ENCODE measurements at regions not wholly inside any gene's neighbourhood (a gene's known extent, or its start where the extent isn't known, plus 50 kb on each side); places are given as distances from the start of the nearest gene placed in this dataset.
A peak's percentile ranks its signal among the peaks of the same experiment; 100 is the strongest.

DNA sequence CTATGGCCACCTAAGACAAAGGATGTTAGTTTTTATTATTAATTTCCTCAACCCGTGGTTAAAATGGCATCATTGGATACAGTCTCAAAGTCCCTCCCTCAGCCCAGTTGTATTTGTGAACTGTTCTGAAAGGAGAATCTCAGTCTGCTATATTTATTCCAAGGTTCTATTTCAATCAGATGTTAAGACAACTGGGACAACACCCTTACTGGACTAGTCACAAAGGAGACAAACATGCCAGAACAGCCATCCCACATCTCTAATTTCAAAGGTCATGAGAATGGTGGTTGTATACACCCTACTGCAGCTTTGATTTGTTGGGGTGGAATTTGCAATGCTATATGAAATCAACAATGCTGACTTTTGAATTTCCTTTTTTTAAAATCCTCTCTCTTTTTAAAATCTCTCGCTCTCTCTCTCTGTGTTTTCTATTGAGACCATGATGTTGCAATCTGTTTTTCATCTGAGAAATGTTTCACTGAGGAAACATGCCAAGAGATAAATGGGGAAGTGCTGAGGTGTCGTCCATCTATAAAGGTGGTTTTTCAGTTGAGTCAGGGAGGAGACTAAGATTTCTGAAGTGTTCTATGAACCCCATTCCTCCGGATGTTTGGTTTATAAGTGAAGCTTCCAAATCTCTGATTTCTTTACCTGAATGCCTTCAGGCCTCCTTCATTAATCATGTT is 201.5 kb upstream of the GATB start:
- no peak for DNase-seq

DNA sequence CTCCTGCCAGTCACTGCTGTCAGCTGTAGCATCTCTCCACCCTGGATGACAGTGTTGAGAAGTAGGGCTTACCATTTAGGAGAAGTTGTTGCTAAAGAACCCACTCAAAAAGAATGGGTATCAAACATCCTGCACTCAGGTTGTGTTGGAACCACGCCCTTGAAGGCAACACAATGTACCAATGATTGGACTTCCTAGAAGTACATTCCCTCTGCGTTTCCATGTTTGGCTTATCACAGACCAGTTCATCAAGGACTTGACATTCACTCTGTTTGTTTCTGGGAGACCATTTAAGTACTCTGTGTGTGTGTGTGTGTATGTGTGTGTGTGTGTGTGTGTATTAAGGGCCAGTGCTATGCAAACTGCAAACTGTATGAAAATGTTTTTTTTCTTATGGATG is 200.6 kb upstream of the GATB start:
- no peak for DNase-seq

DNA sequence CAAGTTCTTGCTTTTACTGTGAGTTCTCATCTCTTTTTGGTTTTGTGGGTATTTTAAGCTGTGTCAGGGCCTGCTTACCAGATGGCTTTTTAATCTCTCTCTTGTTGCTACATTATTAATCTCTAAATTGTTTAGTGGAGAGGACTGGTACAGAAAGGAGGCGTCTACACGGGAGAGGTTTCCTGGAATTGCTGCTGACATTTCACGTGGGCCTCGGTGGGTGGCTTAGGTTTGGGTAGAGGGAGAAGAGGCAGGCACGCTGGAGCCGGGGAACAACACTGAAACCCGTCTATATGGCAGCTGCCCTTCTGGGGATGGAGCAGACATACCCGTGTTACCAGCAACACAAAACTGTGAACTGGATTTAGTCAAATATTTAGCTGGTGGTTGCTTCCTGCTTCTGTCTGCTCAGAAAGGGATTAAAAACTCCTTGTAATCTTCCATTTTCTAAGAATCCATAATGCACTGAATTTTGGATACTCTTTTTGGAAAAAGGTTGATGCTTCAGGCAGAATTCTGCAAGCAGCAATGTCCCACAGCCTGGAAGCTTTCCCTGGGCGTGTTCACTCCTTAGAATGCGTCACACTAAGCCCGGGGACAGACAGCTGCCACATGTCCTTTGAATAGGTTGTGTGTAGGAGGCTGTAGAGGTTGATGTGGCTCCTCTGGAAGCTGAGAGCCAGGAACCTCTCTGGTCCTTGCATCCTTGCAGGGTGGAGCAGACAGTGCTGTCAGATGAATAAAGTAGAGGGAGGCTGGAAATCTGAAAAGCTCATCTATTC is 199.8 kb upstream of the GATB start:
- DNase-seq, result no peak

DNA sequence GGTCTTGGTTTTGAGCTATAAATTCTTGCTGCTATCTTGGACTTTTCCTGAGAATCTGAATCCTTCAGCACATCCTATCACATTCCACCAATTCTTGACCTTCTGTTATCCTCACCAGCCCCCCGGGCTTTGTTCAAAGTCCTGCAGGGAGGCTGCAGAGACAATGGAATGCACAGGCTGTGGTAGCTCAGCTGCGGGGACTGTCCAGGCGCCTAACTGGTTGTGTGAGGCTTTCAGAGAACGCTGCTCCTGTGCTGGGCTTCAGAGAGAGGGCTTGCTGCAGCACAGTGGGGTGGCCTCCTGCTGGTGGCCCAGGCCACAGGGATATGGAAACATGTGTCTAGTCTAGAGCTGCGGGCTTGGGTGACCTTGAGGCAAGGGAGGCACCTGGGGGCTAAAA is 196.3 kb upstream of the GATB start:
- peak; percentile 64 for DNase-seq

DNA sequence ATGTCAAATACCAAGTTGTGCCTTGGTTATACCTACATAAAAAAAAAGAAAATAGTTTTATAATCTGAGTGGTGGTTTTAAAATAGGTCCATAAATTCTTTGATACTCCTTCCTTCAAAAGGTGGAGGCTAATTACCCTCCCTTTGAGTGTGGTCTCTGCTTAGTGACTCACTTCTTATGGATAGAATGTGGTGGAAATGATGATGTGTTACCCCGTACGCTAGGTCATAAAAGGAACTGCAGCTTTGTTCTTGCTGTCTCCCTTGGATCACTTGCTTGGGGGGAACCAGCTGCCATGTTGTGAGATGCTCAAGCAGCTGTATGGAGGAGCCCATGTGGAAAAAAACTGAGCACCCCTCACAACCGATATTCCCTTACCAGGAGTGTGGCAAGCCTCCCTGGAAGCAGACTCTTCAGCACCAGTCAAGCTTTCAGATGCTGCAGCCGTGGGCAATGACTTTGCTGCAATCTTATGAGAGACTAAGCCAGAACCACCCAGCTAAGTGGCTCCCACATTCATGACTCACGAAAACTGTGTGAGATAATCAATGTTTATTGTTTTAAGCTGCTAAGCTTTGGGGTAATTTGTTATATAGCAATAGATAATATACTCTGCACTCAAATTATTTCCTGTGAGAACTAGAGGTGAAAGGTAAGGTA is 195.0 kb upstream of the GATB start:
- DNase-seq, result no peak

DNA sequence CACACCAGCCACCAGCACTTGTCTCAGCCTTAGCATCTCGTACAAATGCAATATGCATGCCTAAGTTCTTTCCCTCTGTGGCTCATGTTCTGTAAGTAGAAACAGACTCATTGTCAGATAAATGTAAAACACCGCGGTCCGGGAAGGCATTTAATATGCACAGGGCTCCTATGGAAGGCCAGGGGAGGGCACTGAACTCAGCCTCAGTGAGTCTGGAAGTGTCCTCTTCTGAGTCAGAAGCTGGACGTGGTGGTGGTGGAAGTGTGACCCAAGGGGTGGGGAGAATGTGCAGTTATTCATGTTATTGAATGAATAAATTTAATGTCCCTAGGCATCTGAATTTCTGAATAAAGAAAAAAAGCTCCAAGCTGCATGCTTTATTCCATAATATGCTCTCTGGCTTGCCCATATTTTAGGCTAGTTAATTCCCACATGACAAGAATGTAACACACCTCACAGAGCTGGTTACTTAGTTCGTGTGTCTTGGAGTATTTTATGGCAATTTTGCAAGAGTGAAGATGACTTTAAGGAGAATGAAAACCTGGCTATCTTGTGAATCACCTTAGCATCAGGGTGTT is 193.1 kb upstream of the GATB start:
- no peak for DNase-seq

DNA sequence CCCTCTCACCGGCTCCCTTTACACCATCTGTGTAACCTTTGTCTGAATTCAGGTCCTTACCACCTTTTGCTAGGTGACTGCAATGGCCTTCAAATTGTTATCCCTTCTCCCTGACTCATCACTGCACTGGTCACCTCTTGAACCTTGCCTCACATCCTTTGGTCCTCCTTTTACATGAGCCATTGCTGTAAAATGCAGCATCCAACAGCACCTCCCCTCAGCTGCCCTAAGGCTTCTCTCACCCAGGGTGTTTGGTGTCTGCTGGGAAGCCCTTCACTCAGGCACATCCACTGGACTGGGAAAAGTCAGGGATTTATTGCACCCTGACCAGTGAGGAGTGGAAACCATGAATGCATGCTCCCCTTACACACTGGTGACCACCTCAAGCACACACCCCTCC is 192.5 kb upstream of the GATB start:
- peak; percentile 7 for DNase-seq

DNA sequence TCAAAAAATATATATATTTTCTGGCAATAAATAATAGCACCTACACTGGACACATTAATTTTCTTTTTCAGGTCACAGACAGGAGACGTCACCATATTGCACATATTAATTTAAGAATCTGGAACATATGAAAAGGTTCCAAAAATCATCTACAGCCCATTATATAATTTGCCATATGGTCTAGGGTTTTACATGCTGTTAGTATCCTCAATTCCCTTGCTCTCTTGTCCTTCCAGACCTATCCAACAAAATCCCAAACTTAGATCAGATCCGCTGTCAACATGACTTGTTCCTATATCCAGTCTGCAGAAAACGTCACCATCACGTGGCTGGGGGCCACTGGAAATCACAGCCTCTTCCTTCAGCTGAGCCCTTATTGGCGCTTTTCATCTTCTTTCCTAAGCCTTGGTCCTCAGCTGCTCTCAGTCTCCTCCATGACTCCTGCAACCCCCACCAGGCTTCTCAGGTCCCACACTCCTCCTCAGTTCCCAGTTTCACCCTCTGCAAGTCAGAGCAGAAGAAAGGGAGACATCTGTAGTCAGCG is 192.0 kb upstream of the GATB start:
- no peak for DNase-seq

DNA sequence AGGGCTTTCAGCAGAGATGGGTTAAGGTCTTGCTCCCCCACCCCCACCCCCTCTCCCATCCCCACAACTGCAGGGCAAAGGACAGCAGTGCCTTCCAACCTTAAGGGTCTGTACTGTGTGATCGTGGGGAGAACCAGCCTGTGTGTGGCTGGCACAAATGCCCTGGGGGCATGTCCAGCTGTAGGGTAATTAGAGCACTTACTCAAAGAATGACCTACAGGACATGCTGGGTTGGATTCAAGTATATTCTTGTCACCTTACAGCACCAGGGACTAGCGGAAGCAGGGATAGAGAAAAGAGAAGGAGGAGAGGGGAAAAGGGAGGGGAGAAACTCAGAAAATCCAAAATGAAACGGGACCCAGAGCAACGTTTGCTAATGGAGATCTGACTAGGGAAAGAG is 191.3 kb upstream of the GATB start:
- DNase-seq, result peak; percentile 88

DNA sequence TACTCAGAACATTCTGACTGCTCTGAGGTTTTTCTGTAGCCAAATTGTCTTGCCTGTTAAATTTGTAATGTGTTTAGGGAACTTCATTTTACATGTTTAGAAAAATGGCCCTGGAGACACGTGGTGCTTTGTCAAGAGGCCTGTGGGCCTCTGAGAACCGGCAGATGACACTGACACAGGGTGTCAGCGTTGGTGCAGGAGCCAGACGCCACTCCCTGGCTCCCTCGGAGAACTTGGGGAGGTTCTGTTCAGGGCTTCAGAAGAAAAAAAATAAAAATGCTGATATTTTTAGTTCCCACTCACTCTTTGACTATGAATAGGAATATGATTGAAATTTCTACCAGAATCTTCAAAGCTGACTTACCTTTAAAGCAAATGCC is 190.9 kb upstream of the GATB start:
- peak; percentile 34 for DNase-seq

DNA sequence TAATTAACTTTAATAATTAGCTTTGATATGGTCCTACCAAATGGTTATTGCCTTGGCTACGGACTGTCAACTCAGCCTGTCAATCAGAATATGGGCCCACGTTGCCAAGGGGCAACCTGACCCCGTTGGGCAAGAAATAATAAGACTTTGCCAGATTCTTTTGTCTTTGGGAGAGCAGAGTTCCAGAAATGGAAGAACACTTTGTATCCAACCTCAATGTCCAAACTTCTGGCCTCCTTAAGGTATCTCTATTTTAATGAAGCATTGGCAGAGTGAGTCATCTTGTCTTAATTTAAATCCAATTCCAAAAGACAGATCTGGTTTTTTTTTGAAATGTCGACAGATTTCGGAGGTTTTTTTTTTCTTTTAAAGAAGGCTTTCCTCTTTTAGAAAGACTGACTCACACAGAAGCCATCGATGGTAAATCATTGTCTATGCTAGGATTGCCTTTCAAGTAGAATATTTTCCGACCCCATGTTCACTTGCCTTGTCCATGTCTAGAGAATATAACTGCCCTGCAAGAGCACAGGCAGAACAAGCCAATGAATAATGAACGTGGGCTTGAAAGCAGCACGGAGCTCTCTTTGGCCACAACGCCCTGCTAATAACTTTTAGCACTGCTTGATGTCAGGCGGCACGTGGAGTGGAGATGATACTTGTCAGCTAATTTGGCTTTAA is 190.3 kb upstream of the GATB start:
- DNase-seq, result no peak

DNA sequence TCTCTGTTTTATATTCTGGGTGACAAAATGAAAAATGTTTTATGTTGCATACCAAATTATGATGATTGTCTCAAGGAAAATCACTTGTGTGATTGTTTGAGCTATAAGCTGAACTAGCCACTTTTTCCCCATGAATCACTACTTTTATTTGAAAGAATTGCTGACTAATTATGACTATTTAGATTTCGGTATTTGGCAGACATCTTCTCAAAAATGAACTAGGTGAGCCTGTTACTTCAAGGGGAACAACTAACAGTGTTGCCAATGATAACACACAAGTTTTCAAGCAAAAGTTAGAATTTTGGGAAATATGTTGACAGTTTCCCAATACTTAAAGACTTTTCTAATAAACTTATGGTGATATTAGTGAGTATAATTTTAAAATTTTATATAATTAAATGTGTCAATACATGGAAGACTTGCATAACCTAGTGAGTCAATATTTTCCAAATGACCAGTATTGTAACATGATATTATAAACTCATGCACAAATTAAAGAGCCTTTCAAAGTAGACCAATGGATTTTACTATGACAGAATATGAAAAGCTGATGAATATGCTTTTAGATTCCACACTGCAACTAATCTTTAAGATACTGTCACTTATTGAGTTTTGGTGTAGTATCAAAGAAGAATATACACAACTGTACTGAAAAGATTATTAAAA is 187.7 kb upstream of the GATB start:
- no peak for DNase-seq

DNA sequence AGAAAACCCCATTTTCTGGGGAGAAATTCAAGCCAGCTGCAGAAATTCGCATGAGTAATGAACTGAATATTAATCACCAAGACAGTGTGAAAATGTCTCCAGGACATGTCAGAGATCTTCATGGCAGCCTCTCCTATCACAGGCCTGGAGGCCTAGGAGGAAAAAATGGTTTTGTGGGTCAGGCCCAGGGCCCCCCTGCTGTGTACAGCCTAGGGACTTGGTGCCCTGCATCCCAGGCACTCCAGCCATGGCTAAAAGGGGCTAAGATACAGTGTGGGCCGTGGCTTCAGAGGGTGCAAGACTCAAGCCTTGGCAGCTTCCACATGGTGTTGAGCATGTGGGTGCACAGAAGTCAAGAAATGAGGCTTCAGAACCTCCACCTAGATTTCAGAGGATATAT is 185.9 kb upstream of the GATB start:
- DNase-seq, result no peak

DNA sequence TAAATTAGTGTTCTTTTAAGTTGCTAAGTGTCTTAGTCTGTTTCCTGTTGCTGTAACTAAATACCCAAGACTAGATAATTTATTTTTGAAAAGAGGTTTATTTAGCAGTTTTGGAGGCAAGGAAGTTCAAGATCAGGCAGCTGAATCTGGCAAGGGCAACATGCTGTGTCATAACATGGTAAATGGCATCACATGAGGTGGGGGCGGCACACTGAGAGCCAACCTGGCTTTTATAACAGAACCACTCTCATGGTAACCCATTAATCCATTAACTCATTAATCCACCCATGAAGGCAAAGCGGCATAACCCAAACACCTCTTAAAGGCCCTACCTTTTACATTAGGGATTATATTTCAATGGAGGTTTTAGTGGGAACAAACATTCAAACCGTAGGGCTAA is 182.2 kb upstream of the GATB start:
- no peak for DNase-seq

DNA sequence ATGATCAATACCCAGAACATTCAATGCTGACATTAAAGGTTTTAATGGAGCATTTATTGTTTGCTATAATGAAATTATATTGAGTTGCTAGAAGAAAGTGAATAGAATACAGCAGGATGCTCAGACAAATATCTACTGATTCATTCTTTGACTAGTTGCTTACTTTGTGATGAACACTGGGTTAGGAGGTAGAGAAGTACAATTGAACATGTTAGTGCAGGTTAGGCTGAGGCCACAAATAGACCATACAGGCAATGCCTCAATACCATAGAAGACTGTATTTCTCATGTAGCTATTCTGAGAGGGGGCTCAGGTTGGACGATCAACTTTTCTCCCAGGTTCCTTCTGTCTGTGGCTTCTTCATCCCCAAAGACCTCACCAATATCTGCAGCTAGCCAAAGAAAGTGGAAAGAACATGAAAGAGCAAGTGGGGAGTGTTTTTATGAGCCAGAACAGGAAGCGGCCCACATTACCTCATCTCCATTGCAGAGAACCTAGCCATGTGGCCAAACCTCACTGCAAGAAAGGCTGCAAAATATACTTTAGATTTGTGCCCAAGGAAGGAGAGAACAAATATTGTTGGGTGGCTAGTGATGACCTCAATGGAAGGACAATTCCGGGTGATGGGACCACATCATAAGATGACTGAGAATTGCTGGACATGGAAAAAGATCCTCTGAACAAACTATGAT is 180.3 kb upstream of the GATB start:
- no peak for DNase-seq

DNA sequence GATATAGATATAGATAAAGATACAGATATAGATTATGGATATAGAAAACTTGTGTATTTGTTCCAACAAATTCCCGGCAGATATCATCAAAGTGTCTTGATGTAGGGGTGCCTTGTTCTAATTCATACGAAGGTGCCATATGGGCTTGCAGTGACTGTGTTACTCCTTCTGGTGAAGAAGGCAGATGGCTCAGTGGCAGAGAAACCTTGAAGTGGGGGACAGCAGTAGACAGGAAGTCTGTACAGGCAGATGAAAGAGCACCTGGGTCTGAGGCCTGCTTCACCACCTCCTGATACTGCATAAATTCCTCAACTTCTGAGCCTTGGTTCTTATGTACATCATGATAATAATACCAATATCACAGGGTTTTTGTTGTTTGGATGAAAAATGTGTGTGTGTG is 179.5 kb upstream of the GATB start:
- no peak for DNase-seq

DNA sequence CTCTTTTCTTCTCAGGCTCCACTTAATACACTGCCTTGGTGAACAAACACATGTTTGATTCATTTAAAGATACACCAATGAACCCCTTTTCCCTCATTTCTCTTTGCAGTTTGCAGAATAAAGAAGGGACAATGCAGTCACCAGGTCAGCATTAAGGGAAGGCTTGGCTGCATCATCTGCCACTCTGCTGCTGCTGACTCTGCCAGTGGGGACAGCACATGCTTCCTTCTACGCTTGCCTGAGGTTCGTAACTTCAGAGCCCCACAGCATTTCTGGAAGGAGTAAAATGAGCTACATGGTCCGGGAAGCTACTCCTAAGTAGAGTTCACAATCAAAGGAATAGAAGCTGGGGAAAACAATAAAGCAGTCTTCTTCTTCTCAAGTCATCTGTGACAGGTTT is 178.9 kb upstream of the GATB start:
- no peak for DNase-seq

DNA sequence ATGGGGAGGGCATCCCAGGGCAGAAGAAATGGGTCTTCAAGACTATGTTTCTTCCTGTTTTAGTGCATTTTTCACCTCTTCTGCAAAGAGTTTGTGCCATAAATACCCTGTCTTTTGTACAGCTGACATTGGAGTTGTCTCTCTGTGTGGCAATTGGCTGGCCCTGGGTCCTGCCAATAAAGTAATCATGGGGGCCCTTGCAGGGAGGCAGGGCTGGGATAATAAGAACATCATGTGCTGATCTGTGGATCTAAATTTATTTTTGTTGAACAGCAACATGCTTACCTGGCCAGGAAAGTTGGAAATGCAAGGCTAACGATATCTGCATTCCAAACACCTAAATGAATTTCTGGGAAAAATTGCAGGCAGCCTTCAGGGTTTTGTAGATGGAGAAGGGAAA is 174.6 kb upstream of the GATB start:
- DNase-seq, result no peak

DNA sequence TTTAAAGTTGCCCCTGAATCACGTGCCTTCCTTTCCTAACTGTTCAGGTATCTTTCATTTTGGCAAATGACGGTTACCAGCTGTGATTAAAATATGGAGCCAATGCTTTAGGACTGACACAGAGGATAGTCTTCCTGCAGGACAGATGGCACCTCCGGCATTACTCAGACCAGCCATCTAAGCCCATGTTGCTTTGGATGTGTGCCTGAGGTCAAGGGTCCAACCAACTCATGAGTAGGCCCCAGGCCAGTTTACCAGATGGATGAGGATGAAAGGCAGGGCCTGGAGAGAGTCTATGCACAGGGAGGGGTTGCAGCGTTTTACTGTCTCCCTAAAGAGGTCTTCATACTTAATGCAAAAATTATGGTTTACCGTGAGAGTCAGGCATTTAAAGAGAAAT is 174.0 kb upstream of the GATB start:
- no peak for DNase-seq

DNA sequence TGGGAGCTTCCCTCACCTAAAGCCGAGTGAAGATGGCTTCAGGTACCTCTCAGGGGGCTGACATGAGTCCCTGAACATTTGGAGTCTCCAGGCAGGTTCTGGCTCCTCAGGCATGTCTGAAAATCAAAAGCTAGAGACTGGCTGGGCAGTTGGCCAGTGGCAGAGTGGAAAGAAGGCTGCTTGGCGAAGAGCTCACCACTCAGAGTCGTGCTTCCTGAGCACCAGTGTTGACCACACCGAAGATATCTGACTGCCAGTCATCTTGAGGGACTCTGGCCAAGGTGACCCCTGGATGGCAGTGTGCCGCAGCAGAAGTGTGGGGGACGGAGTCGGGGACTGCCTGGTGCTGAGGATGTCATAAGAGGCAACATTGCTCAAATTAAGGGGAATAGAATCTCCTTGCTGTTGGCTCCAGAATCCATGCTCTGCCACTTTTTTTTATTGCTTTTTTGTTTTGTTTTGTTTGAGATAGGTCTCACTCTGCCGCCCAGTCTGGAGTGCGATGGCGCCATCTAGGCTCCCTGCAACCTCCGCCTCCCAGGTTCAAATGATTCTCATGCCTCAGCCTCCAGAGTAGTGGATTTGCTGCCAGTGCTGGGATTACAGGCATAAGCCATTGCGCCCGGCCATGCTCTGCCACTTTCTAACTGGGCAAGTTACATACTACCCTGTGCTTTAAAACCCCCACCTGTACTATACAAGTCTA is 172.5 kb upstream of the GATB start:
- DNase-seq, result no peak

DNA sequence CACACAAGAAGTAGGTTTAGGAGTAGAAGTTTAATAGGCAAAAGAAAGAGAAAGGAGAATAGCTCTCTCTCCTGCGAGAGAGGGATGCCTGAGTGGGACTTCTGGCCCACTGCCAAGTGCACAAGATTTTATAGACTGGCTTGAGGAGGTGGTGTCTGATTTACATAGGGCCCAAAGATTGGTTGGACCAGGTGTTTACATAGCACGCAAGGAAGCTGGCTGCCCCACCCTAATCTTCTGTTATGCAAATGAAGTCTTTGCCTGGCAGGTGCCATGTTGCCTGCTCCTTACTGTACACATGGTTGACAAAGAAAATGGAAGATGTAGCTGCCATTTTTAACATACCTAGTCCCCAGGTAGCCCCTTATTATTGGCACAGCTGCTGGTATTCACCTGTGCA is 170.8 kb upstream of the GATB start:
- DNase-seq, result peak; percentile 97

Measured in NCI-H146 (cell line).